GM19455 (cell line): ENCODE measurements at regions not wholly inside any gene's neighbourhood (a gene's known extent, or its start where the extent isn't known, plus 50 kb on each side); places are given as distances from the start of the nearest gene placed in this dataset.

Experiments
- ATAC-seq: cut with Tn5 transposase; IDR thresholded peaks from one replicate; pipeline ENCODE4 v1.9.1; 2021; ENCODE audit not compliant: unreplicated experiment

GRCh38 chr1:199758626-199759255, 268.8 kb upstream of the NR5A2 start:
- ATAC-seq = no peak

GRCh38 chr1:199759268-199759730, 268.2 kb upstream of the NR5A2 start:
- ATAC-seq = no peak

GRCh38 chr1:199762572-199762971, 264.9 kb upstream of the NR5A2 start:
- ATAC-seq = no peak

- ATAC-seq = no peak
Observed at GRCh38 chr1:199766218-199766792, 261.2 kb upstream of the NR5A2 start.

- ATAC-seq = no peak
Observed at GRCh38 chr1:199767700-199768099, 259.8 kb upstream of the NR5A2 start.

GRCh38 chr1:199774433-199775089, 252.9 kb upstream of the NR5A2 start:
- no peak for ATAC-seq

- ATAC-seq = no peak
Observed at GRCh38 chr1:199776768-199777497, 250.6 kb upstream of the NR5A2 start.

- no peak for ATAC-seq
Observed at GRCh38 chr1:199778324-199778955, 249.1 kb upstream of the NR5A2 start.

GRCh38 chr1:199780091-199780490, 247.4 kb upstream of the NR5A2 start:
- ATAC-seq = no peak

- ATAC-seq = no peak
Observed at GRCh38 chr1:199780948-199781670, 246.4 kb upstream of the NR5A2 start.

GRCh38 chr1:199784138-199784895, 243.2 kb upstream of the NR5A2 start:
- ATAC-seq = no peak

GRCh38 chr1:199786695-199787094, 240.8 kb upstream of the NR5A2 start:
- ATAC-seq = no peak

- no peak for ATAC-seq
Observed at GRCh38 chr1:199789141-199789540, 238.4 kb upstream of the NR5A2 start.

GRCh38 chr1:199791495-199791894, 236.0 kb upstream of the NR5A2 start:
- no peak for ATAC-seq

- no peak for ATAC-seq
Observed at GRCh38 chr1:199792874-199793273, 234.6 kb upstream of the NR5A2 start.

GRCh38 chr1:199794105-199794863, 233.2 kb upstream of the NR5A2 start:
- no peak for ATAC-seq

- ATAC-seq = no peak
Observed at GRCh38 chr1:199799116-199799515, 228.4 kb upstream of the NR5A2 start.

- no peak for ATAC-seq
Observed at GRCh38 chr1:199804526-199804925, 223.0 kb upstream of the NR5A2 start.
